ENCODE measurements at regions not wholly inside any gene's neighbourhood (a gene's known extent, or its start where the extent isn't known, plus 50 kb on each side); places are given as distances from the start of the nearest gene placed in this dataset.
"Not testable (repeated sequence)": the region's sequence is repeated elsewhere in the genome, so short reads cannot be mapped to it uniquely, and the experiment has no call there.

DNA sequence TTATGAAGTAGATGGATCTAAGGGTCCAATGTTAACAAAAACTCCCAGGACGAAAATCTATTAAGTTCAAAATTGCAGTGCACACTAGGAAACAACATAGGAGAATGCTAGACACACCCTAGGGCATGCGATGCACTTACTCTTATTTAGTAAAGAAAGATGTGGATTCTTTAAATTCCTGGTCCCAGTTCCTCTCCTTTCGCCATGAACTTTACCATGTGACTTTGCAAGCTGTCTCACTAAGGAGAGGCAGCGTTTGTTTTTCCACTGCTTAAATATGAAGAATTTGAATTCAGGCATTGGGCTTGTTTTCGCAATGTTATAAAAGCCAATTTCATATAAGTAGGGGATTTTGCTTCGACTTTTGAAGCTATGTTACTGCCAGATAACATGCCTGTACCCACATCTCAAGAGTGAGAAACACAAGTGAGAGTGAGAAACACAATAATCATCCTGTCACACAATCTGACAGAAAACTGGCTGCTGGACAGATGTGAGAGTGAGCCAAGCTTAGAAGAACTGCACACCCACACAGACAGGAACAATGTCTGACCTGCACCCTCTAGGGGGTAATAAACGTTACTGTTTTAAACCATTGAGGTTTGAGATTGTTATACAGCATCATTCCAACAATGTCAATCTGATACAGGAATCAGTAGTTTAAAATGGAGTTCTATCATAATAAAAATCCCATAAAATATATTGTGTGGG, 1308.4 kb downstream of the SLITRK5 start:
- DNase-seq: no peak

DNA sequence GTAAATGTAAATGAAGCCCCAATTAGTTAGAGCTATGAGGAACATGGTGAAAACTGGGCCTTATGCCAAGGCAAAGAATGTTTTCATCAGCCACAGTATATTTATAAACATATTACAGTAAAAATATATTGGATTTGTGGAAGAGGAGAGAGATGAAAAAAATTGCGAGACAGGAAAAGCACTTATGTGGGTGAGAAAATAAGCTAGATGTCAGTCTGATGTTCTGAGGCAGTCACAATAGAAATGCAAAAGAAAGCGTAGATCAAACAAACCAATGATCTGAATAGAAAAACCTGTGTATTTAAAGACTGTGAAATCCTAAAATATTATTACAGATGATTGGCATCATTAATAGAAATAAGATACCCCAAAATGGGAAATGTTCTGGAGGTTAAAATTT, 1332.5 kb downstream of the SLITRK5 start:
- DNase-seq: no peak

DNA sequence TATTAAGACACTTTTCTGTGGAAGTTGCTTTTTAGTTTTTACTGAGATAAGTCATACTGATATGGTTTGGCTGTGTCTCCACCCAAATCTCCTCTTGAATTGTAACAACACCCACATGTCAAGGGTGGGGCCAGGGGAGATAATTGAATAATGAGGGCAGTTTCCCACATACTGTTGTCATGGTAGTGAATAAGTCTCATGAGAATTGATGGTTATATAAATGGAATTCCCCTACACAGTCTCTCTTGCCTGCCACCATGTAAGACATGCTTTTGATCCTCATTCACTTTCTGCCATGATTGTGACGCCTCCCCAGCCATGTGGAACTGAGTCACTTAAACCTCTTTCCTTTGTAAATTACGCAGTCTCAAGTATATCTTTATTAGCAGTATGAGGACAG, 1340.4 kb downstream of the SLITRK5 start:
- DNase-seq: no peak

DNA sequence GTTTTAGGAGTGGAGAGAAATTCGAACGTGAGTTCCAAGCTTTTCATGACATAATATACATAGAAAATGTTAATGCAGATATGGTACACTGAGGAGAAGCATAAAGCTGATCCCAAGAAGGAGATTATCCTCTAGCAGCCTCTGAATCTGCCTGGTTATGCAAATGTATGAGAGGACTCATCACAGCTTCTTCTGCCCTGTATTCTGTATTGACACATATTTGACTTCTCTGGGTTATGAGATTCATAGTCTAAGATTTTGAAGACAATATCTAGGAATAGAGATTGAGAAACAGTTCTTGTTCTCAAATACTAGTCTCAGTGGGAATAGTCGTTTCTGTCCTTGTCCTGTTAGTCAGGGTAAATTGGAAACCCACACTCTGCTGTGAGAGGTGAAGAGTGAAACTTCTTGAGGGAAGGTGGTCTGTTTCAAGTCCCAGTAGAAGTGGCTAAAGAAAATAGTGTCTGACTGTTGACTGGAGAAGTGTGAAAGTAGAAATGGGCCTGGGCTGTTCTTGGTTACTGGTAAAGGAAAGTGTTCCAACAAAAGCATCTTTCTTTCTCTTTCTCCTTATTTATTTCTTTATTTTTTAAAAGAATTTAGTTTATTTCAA, 1356.6 kb downstream of the SLITRK5 start:
- DNase-seq: no peak

DNA sequence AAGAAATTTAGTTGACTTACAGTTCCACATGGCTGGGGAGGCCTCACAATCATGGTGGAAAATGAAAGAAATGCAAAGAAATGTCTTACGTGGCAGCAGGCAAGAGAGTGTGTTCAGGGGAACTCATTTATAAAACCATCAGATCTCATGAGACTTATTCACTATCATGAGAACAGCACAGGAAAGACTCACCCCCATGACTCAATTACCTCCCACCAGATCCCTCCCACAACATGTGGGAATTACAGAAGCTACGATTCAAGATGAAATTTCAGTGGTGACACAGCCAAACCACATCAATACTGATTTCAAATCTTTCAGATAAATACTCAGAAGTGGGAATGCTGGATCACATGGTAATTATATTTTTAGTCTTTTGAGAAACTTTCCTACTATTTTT, 1357.9 kb downstream of the SLITRK5 start:
- DNase-seq: peak in 10 of 56 donors; percentile 2 to 51 (median 29)

DNA sequence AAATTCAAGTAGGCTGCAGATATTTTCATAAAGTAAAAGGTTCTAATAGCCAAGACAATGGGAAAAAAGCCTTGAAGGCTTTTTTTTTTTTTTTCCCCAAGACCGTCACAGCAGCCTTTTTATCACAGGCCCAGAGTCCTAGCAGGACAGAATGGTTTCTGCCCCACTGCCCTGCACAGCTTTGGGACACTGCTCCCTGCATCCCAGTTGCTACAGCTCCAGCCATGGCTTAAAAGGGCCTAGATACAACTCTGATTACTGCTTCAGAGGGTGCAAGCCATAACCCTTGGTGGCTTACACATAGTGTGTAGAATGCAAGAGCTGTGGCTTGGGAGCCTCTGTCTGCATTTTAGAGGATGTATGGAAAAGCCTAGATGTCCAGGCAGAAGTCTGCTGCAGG, 1362.8 kb downstream of the SLITRK5 start:
- DNase-seq: no peak

DNA sequence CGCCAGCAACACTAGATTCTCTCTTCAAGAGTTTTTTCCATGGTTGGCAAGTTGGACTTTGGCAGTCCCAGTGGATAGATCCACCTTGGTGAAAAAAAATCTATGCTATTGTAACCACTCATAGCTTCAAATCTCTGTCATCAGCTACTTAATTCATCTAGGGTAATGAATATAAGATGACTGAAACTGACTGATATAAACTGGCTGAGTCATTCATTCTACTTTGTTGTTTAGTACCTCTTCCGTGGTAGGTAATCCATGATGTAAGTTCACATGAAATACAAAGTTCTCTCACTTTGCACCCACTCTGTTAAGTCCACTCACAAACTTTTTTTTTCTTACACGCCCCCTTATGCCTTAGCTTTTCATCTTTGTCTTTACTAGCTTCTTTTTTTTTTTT, 1381.5 kb downstream of the SLITRK5 start:
- DNase-seq: no peak

DNA sequence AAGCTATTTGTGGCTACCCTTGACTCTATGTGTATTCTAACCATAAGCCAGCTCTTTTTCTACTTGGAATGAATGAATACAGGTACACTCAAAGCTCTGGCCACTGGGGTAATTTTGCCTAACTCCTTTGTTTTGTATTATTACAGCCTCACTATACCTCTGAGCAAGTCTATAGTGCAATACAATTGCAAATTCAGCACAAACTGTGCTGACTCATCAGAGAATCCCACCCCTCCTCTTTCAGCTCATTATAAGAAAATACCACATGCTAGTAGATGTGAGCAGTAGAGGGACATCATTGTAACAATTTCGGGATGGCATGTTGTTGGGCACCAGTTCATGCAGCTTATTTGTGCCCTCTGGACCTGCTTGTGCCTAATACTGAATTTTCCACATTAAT, 1382.2 kb downstream of the SLITRK5 start:
- no peak for DNase-seq

DNA sequence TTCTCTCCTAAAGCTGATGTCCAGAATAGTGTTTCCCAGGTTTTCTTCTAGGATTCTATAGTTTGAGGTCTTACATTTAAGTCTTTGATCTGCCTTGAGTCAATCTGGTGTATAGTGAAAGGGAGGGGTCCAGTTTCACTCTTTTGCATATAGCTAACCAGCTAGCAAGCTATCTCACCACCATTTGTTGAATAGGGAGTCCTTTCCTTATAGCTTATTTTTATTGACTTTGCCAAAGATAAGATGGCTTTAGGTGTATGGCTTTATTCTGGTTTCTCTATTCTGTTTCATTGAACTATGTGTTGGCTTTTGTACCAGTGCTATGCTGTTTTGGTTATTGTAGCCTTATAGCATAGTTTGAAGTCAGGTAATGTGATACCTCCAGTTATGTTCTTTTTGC, 1386.1 kb downstream of the SLITRK5 start:
- no peak for DNase-seq

DNA sequence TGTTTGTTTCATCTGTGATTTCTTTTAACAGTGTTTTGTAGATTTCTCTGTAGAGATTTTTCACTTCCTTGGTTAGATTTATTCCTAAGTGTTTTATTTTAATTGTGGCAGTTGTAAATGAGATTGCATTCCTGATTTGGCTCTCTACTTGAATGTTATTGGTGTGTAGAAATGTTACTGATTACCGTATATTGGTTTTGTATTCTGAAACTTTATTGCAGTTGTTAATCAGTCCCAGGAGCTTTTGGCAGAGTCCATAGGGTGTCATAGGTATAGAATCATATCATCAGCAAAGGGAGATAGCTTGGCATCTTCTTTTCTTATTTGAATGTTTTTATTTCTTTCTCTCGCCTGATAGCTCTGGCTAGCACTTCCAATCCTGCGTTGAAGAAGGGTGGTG, 1386.7 kb downstream of the SLITRK5 start:
- DNase-seq: no peak

DNA sequence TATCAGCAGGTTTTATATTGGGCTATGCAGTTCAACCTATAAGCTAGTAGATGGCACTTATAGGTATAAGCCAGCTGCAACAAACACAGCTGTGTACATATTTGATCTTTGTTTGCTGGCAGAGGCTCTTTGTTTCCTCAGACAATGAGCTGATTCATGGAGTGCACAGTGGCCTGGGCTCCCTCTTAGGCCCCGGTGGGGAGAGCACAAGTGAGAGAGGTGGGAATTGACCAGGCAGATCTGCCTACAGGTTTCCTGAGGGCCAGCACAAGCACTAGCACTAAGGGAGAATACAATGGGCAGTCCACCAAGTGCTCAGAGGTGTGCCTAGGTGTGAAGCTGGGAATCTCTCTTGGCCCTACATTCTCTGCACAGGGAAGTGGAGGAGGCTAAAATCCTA, 1390.7 kb downstream of the SLITRK5 start:
- peak in 4 of 56 donors; percentile 0 to 11 (median 4) for DNase-seq

DNA sequence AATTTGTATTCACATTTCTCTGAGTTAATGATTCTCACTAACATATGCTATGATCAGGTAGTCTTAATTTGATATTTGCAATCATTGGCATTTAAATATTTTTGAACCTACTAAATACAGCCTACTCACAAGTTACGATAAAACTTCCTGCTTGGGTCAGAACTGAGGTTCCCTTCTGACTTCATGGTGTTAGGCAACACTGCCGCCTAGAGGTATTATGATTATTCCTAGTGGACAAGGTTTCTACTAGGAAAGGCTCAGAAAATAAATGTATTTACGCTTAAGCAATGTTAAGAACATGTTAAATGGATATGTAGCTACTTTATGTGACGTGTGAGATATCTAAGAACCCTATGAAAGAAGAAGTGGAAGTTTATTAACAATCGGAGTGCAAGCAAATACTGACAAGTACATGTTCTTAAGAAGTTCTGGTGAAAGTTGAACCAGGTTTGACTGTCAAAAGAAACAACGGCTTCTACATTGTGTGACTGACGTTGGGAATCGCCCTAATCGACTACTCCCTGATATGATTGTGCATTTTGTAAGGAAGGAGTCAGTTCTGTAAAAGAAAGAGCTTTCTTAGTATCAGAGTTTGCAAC, 1395.8 kb downstream of the SLITRK5 start:
- peak in 5 of 56 donors; percentile 1 to 26 (median 1) for DNase-seq

DNA sequence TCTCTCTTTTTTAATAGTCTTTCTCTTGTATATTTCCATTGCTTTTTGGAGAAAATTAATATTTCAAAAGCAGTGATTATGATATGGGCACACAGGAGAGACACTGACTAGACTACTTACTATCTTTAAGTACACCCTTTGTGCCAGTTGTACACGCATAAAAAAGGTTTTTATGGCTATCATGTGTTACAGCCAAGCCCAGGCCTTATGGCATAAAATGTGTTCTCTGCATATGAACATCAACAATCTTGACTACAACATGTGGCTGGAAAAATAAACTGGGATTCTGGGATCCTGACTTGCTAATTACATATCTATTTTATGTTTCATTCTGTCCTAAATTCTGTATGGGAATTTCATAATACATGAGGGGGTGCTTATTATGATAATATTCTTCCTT, 1401.8 kb downstream of the SLITRK5 start:
- DNase-seq: no peak

DNA sequence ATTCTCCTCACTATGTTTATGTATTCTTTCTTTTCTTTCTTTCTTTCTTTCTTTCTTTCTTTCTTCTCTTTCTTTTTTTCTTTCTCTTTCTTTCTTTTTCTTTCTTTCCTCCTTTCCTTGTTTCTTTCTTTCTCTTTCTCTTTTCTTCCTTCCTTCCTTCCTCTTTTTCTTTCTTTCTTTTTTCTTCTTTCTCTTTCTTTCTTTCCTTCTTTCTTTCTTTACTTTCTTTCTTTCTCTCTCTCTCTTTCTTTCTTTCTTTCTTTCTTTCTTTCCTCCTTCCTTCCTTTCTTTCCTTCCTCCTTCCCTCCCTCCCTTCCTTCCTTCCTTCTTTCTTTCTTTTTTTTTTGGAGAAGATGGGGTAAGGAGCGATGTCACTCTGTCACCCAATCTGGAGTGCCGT, 1405.5 kb downstream of the SLITRK5 start:
- no peak for DNase-seq

DNA sequence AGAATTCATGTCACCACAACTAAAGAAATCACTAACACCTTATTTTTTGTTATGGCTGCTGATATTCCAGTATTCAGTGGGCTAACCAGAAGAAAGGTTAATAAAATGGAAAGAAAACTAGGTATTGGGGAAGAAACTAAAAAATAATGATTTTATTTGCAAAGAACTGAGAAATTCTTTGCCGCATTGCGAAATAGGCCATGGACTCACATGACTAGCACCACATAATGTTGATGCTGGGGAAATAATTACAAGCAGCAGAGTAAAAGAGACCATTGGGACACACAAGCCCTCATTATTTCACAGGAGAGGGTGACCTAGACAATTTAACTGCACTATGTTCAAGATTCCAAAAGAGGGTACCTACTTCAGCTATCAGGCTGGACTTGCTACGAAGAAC, 1411.5 kb downstream of the SLITRK5 start:
- DNase-seq: no peak

DNA sequence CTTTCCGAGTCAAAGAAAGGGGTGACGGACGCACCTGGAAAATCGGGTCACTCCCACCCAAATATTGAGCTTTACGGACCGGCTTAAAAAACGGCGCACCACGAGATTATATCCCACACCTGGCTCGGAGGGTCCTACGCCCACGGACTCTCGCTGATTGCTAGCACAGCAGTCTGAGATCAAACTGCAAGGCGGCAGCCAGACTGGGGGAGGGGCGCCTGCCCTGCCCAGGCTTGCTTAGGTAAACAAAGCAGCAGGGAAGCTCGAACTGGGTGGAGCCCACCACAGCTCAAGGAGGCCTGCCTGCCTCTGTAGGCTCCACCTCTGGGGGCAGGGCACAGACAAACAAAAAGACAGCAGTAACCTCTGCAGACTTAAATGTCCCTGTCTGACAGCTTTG, 1416.9 kb downstream of the SLITRK5 start:
- not testable (repeated sequence) for DNase-seq

DNA sequence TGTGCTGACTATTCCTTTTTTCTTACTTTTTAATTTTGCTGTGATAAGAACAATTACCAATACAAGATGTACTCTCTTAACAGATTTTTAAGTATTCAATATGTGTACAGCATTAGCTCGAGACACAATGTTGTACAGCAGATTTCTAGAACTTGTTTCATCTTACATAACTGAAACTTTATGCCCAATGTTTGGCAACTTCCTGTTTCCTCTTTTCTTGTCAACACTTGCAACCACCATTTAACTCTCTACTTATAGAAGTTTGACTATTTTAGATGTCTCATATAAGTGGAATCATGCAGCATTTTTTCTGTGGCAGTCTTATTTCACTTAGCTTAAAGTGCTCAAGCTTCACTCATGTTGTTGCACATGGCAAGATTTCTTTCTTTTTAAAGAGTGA, 1426.8 kb downstream of the SLITRK5 start:
- no peak for DNase-seq

DNA sequence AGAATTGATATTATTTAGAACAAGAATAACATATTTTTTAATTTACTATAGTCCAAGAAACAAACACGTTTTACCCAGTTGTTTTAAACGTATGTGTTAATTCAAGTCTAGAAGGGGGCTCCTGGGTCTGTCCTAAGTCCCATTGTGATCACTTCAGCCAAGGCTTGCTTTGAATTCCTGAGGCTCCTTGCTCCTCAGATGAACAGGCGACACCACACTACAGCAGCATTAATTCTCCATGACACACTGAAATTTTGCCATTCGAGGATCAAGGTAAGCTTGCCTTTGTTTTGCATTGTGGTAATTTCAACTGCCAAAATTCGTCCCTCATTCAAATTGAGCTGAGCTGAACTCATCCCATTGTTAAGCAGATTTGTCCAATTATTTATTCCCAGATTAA, 1442.6 kb downstream of the SLITRK5 start:
- no peak for DNase-seq

DNA sequence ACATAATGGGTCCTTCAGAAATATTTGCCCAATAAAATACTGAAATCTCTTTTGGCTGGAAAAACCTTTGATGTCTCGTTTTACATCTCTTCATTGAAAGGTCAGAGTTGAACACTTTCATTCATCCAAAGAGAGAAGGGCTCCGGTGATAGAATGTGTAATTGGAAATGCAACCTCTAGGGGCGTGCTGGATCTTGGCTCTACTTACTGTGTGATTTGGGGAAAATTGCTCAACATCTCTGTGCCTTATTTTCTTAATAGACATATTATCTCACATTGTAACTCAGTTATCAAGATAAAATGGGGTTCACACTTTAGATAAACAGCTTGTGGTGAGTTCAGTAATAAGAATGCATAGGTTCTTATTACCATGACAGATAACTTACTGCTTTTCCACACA, 1444.1 kb downstream of the SLITRK5 start:
- no peak for DNase-seq

DNA sequence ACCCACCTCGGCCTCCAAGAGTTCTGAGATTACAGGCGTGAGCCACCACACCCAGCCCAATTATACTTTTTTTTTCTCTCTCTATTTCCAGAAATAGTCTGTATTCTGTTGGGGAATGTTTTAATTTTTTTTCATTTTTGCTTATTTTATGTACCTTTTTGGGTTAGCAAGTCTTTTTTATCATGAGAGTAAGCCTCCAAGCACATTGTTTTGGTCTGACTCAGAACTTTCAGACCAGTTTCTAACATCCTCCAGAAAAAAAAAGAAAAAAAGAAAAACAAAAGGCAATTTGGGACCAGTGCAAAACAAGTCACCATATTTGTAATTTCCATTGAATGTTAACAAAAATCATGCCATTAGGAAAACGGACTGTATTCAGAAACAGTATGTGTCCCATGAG, 1465.5 kb downstream of the SLITRK5 start:
- DNase-seq: no peak

DNA sequence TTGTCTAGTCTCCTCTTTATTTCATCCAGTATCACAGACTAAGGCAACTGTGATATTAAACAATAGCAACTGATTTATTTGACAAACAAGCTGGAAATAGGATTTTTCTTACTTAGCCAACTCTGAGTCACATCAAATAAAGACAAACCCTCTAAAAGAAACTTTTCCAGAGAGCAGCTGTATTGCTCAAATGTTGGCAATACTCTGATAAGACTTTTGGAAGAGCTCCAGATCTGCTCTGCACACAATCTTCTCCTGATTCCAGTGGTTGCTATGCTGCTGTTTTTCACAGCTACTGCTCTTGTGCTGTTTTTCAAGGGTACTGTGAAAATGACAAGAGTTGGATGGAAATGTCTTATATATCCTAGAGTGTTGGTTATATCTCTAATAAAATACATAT, 1479.2 kb downstream of the SLITRK5 start:
- DNase-seq: no peak

DNA sequence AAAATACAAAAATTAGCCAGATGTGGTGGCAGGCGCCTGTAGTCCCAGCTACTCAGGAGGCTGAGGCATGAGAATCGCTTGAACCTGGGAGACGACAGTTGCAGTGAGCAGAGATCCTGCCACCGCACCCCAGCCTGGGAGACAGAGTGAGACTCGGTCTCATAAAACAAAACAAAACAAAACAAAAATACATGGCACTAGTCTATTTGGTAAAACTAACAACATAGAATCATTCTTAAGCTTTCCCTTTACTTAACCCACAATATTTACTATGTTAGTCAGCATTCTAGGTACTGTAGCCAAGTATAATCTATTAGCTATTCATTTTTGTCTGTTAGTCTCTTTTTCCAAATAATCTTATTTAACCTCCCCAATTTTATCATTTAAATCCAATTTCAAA, 1482.8 kb downstream of the SLITRK5 start:
- DNase-seq: no peak

DNA sequence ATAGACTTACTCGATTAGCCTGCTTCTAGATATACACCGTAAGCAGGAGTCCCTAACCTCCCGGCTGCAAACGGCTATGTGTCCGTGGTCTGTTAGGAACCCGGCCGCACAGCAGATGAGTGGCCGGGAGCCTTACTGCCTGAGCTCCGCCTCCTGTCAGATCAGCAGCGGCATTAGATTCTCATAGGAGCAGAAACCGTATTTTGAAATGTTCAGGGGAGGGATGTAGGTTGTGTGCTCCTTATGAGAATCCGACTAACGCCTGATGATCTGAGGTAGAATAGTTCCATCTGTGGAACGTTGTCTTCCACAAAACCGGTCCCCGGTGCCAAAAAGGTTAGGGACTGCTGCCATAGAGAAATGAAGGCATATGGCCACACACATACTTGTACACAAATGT, 1491.9 kb downstream of the SLITRK5 start:
- DNase-seq: no peak
